ENCODE measurements at regions not wholly inside any gene's neighbourhood (a gene's known extent, or its start where the extent isn't known, plus 50 kb on each side); places are given as distances from the start of the nearest gene placed in this dataset.

- no peak for TF ChIP-seq CTCF (IDR thresholded peaks at IDR 0.05)
- no peaks in the 10 kb centered on the region for H3K9me3 ChIP-seq
- no peaks in the 10 kb centered on the region for H3K27me3 ChIP-seq (replicated peaks; ENCODE audit: insufficient read depth)
- ATAC-seq (ENCODE audit: insufficient number of reproducible peaks, low FRiP score, low read depth) (no peak), DNase-seq (ENCODE audit: low spot score) (no peak)
- H3K27ac ChIP-seq = peak overlapping the region; percentile 88 to 94
- no peak overlapping the region for H3K4me3 ChIP-seq
- peaks cover 44 to 78% of the 10 kb centered on the region in 2 donors for H3K4me1 ChIP-seq (ENCODE audit: control insufficient read depth in 1 of 2, low read depth in 2 of 2)
- H3K36me3 ChIP-seq = no peaks in the 10 kb centered on the region
These were observed 94.2 kb upstream of the PHYHIPL start for GRCh38 chr10:59082249-59082648.

- TF ChIP-seq CTCF (IDR thresholded peaks at IDR 0.05) = no peak
- Histone ChIP-seq H3K36me3 (no peaks in the 10 kb centered on the region), H3K27ac (no peak overlapping the region), H3K9me3 (no peaks in the 10 kb centered on the region), H3K27me3 (replicated peaks; ENCODE audit: insufficient read depth) (no peaks in the 10 kb centered on the region), H3K4me1 (ENCODE audit: control insufficient read depth in 1 of 2, low read depth in 2 of 2) (peaks cover 27 to 55% of the 10 kb centered on the region in 2 donors), H3K4me3 (no peak overlapping the region)
- DNase-seq (ENCODE audit: low spot score) = no peak
- ATAC-seq (ENCODE audit: insufficient number of reproducible peaks, low FRiP score, low read depth) = no peak
These were observed 91.4 kb upstream of the PHYHIPL start for GRCh38 chr10:59085054-59085453.

GRCh38 chr10:59085711-59086502, 90.5 kb upstream of the PHYHIPL start:
- H3K9me3 ChIP-seq = no peaks in the 10 kb centered on the region
- no peak overlapping the region for H3K4me3 ChIP-seq
- no peaks in the 10 kb centered on the region for H3K27me3 ChIP-seq (replicated peaks; ENCODE audit: insufficient read depth)
- ATAC-seq (ENCODE audit: insufficient number of reproducible peaks, low FRiP score, low read depth) (no peak), DNase-seq (ENCODE audit: low spot score) (no peak)
- TF ChIP-seq CTCF (IDR thresholded peaks at IDR 0.05) = no peak
- no peak overlapping the region for H3K27ac ChIP-seq
- H3K36me3 ChIP-seq = no peaks in the 10 kb centered on the region
- H3K4me1 ChIP-seq (ENCODE audit: control insufficient read depth in 1 of 2, low read depth in 2 of 2) = peaks cover 20 to 49% of the 10 kb centered on the region in 2 donors

- H3K36me3 ChIP-seq = no peaks in the 10 kb centered on the region
- TF ChIP-seq CTCF (IDR thresholded peaks at IDR 0.05) = no peak
- H3K4me3 ChIP-seq = no peak overlapping the region
- H3K4me1 ChIP-seq (ENCODE audit: control insufficient read depth in 1 of 2, low read depth in 2 of 2) = peaks cover 10 to 49% of the 10 kb centered on the region in 2 donors
- H3K9me3 ChIP-seq = no peaks in the 10 kb centered on the region
- H3K27ac ChIP-seq = peak overlapping the region in 1 of 2 donors; percentile 51
- ATAC-seq (ENCODE audit: insufficient number of reproducible peaks, low FRiP score, low read depth) (no peak), DNase-seq (ENCODE audit: low spot score) (no peak)
- no peaks in the 10 kb centered on the region for H3K27me3 ChIP-seq (replicated peaks; ENCODE audit: insufficient read depth)
These were observed 89.0 kb upstream of the PHYHIPL start for GRCh38 chr10:59087486-59087885.

- Histone ChIP-seq H3K36me3 (no peaks in the 10 kb centered on the region), H3K27me3 (replicated peaks; ENCODE audit: insufficient read depth) (no peaks in the 10 kb centered on the region), H3K9me3 (no peaks in the 10 kb centered on the region), H3K4me3 (no peak overlapping the region), H3K4me1 (ENCODE audit: control insufficient read depth in 1 of 2, low read depth in 2 of 2) (peaks cover 9 to 56% of the 10 kb centered on the region in 2 donors), H3K27ac (no peak overlapping the region)
- DNase-seq (ENCODE audit: low spot score) (no peak), ATAC-seq (ENCODE audit: insufficient number of reproducible peaks, low FRiP score, low read depth) (no peak)
- TF ChIP-seq CTCF (IDR thresholded peaks at IDR 0.05) = no peak
These were observed 87.4 kb upstream of the PHYHIPL start for GRCh38 chr10:59088912-59089573.
